GM04504 (cell line): ENCODE measurements at regions not wholly inside any gene's neighbourhood (a gene's known extent, or its start where the extent isn't known, plus 50 kb on each side); places are given as distances from the start of the nearest gene placed in this dataset.

ENCODE experiments used
- DNase-seq: peaks from one replicate; pipeline ENCODE4 v3.0.0-alpha.2; 2012; ENCODE audit warnings: low read depth

DNA sequence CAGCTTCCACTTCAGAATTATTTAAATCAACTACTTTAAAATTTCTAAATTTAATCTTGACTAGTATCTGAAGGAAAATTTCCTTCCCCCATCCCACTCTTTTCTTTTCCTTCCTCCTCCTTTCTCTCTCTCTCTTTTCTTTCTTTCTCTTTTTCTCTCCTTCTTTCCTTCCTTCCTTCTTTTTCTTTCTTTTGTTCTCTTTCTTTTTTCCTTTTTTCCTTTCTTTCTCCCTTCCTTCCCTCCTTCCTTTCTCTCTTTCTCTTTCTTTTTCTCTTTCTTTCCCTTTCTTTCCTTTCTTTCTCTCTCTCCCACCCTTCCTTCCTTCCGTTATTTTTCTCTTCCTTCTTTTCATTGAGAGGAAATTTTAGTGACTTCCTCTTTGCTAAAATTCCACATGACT lies 132.0 kb upstream of the CDH19 start:
- DNase-seq = no peak

- DNase-seq = no peak
Measured at GRCh38 chr18:66734451-66734850, 130.6 kb upstream of the CDH19 start.

GRCh38 chr18:66731890-66732289 lies 128.0 kb upstream of the CDH19 start:
- DNase-seq = no peak

DNA sequence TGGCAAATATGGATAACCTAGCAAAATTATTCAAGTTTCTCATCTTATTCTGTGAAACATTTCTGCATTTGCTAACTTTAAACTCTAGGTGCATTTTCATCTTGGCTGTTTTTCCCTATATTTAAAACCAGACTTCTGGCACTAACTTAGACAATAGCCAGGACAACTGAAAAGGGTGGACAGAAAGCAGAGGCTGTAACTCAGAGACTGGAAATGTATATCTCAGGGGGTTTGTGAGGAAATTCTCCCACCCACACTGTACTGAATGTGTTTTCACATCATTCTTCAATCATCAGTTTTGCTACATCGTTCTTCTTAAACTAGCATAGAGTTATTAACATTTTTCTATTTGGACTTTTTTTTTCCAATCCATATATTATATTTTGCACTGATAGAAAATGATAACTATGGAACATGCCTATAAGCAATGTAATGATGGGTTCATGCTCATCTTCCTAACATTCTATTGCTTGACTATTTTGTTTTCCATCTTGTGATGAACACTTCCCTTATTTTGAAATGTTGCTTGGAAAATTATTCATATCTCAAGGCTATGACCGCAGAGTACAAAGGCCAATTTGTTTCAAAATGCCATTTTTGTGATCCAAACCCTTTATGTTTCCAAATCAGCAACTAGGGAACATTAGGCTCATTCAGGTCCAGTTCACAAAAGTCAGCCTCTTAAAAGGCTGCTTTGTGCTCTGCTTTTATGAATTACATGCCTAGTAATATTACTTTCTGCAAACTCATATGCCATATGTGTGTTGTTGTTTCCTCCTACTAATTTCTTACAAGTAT lies 125.8 kb upstream of the CDH19 start:
- DNase-seq = no peak

DNA sequence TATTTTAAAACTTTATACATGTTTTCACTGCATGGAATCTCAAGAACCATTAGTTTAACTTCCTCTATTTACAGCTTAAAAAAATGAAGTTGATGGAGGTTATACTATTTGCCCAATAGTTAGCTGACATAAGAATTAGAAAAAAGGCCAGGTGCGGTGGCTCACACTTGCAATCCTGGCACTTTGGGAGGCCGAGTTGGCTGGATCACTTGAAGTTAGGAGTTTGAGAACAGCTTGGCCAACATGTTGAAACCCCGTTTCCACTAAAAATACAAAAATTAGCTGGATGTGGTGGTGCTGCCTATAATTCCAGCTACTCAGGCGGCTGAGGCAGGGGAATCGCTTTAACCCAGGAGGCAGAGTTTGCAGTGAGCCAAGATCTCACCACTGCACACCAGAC lies 125.1 kb upstream of the CDH19 start:
- no peak for DNase-seq

DNA sequence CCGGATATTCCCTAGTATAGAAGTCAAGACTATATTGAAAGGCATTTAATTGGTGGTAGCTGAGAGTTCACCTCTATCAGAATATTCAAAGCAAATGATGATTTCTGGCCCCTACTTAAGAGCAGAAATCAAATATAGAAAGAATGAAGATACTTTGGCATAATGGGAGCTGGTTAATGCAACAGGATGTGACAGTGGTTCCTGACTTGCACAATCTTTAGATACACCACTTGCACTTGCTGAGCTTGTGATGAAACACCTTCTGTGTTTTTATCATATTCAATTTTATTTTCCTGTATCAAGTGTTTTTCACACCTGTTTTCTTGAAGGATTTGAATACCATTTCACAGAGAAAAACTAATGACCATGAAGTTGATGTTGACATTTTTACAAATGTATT lies 124.1 kb upstream of the CDH19 start:
- no peak for DNase-seq

- DNase-seq = no peak
Measured at GRCh38 chr18:66724664-66725356, 120.9 kb upstream of the CDH19 start.

DNA sequence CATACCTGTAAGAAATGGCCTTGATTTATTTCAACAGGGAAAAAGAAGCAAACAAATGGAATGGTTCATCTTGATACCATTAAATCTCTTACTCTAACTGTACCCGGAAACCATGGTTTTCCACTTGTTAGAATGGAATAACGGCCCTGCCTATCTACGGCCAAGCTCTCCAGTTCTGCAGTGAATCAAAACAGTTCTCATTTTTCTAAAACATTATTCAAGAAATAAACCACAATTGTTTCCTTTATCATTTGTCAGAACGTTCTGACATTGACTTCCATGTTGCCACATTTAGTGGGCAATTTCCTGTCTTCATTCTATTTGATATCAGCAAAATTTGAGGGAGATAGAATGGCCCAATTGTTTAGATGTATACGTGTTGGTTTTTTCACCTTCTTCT lies 118.8 kb upstream of the CDH19 start:
- no peak for DNase-seq

GRCh38 chr18:66708646-66709045 lies 104.8 kb upstream of the CDH19 start:
- no peak for DNase-seq

- DNase-seq = no peak
Measured at GRCh38 chr18:66707473-66707872, 103.6 kb upstream of the CDH19 start.

GRCh38 chr18:66695281-66695680 lies 91.4 kb upstream of the CDH19 start:
- no peak for DNase-seq

DNA sequence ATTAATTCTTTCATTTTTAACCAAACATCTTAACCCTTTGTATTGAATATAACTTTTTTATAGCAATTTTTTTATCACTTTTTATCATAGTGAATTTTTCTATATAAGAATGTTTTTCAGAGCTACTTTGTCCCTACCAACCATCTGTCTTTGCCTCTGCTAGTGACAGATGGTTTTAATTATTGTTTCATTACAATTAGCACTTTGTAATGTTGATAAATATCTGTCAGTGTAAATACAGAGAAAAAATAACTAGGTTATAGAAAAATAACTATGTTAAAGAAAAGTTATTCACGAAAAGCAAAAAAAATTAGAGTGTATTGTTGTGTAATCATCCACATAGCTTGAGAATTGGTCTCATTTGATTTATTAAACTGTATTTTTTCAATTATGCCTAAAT lies 91.0 kb upstream of the CDH19 start:
- DNase-seq = no peak

DNA sequence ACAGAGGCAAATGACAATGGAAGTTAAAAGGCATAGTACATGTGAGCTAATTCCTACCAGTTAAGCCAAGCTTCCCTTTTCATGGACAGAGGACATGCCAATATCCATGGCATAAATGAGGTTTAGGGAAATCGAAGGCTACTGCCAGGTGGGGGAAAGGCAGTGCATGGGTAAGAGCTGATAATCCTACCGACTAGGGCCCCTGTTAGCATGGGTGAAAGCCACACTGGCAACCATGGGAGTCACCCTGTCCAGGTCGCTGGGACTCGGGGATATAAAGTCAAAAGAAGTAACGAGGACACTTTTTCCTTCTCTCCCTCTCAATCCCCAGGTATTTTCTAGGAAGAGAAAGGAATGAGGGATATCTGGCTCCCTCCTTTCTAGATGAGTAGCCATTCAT lies 83.7 kb upstream of the CDH19 start:
- no peak for DNase-seq

DNA sequence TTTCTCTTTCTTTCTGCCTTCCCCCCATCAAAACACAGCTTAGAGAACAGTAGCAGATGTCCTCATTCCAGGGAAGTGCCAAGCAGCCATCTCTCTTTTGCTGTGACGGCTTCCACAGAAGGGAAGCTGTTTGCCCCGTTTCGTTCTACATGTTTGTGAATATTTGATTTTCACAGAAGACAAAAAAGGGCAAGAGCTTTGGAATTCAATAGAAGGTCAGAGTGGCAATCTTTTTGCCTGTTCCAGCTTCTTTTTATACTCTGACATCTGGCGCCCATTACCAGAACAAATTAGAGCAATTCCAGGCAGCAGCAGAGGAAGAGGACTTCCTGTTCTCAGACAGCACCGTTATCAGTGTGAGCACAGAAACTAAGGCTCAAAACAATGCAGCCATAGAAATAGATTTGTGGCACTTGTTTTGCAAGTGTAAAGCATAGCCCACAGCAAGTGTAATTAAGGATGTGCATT lies 79.0 kb upstream of the CDH19 start:
- no peak for DNase-seq

GRCh38 chr18:66676699-66677098 lies 72.8 kb upstream of the CDH19 start:
- DNase-seq = no peak

DNA sequence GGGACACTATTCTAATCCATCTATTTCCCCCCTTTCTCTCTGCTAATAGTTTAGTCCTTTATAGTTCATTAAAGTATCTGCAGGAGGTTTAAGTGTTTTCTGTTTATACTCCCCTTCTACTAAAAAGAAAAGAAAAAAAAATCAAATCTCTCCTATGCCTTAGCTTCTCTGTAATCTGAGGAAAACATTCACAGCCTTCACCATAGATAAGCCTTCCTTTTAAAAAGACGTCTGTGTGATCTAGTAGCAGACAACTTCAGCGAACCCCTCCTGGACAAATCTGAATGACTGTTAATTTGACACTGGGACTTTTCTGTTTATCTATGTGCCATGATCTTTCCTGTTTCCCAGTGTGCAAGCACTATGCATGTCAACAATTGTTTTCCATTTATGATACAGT lies 70.4 kb upstream of the CDH19 start:
- no peak for DNase-seq

GRCh38 chr18:66668706-66669105 lies 64.8 kb upstream of the CDH19 start:
- DNase-seq = no peak

- DNase-seq = no peak
Measured at GRCh38 chr18:66662632-66663031, 58.7 kb upstream of the CDH19 start.

DNA sequence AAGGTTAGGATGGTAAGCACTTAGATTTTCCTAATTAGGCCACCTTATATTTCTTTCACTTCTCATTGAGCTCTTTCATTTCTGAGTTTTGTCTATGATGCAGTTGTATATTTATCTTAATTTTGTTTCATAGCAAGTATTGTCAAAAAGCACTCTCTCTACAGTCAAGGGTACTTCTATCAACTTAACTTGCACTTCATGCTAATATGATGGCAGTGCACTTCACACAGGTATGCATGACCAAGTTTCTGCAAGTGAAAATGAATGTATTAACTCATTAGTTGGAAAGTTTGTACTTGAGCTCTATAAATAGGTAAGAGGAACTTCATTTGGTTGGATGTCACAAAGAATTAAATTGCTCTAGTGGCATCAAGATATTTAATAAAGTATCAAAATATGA lies 51.5 kb upstream of the CDH19 start:
- DNase-seq = no peak
